K562 (cell line): ENCODE measurements at regions not wholly inside any gene's neighbourhood (a gene's known extent, or its start where the extent isn't known, plus 50 kb on each side); places are given as distances from the start of the nearest gene placed in this dataset.
"Not testable (repeated sequence)": the region's sequence is repeated elsewhere in the genome, so short reads cannot be mapped to it uniquely, and the experiment has no call there.

Source experiments
- ATAC-seq: fragments of 200-7000 bp; cut with Tn5 transposase; 3 replicates; pipeline ENCODE4 v1.9.1; 2020; ENCODE audit warnings: moderate library complexity
- BruUV-seq: library from RNA; stranded (reverse); fragments of 400-500 nt; replicated peaks from 2 replicates; lab custom pipeline; 2021; lab: Mats Ljungman, UMichigan
- CTCF ChIA-PET: fragments of 300-600 bp; formaldehyde crosslinking; extraction: SDS; loops from one replicate; lab custom pipeline; 2021; ENCODE audit warnings: low intra/inter-chr PET ratio; lab: Yijun Ruan, JAX
- POLR2A ChIA-PET: fragments of 300-600, 350-650 bp; sonication (Branson Sonifier 250); formaldehyde crosslinking; extraction: SDS; loops from one replicate; lab custom pipeline; 2021; ENCODE audit warnings: antibody characterized with exemption, inconsistent platforms; lab: Yijun Ruan, JAX
- DNase-seq, 4 experiments: peaks; one replicate each; pipeline versions ENCODE4 v3.0.0 to v3.0.0-alpha.2; 2011 to 2018; ENCODE audit warnings: low spot score in 3 of 4, mixed read lengths in 3 of 4; ENCODE audit errors: extremely low read depth in 1 of 4
- FAIRE-seq: peaks from 2 replicates; lab custom pipeline; 2011; peaks lifted over from hg19 to GRCh38; lab: Jason Lieb, UNC
- H2AFZ ChIP-seq: 2 replicates; pipeline ENCODE4 v1.6.0; 2011; ENCODE audit warnings: low read depth, low read length, control low read depth, inconsistent platforms
- H3K27ac ChIP-seq: fragments of 200-600 bp; 3 replicates; pipeline ENCODE4 v1.8.0; 2011; ENCODE audit warnings: low read depth, mild to moderate bottlenecking, control low read depth, inconsistent platforms, low read length, moderate library complexity, mixed read lengths; ENCODE audit errors: extremely low read depth
- H3K27me3 ChIP-seq, 2 experiments: fragments of 300-600 bp in 1 of 2; 2 replicates in 1 of 2; 3 replicates in 1 of 2; pipeline versions ENCODE4 v1.6.0 to v1.8.0; 2011; ENCODE audit warnings: inconsistent platforms in 2 of 2, low read length in 2 of 2, mild to moderate bottlenecking in 1 of 2, mixed read lengths in 1 of 2, moderate library complexity in 1 of 2; ENCODE audit not compliant: control insufficient read depth in 2 of 2, insufficient read depth in 2 of 2
- H3K36me3 ChIP-seq: fragments of 300-600 bp; 3 replicates; pipeline ENCODE4 v1.8.0; 2011; ENCODE audit warnings: mild to moderate bottlenecking, low read length, inconsistent platforms; ENCODE audit not compliant: control insufficient read depth, insufficient read depth
- H3K4me1 ChIP-seq, 2 experiments: fragments of 200-600 bp in 1 of 2; replicated peaks in 1 of 2; 2 replicates in 1 of 2; 3 replicates in 1 of 2; pipeline versions ENCODE4 v1.5.1 to v1.8.0; 2011; ENCODE audit warnings: inconsistent platforms in 2 of 2, low read length in 2 of 2, mild to moderate bottlenecking in 1 of 2, mixed read lengths in 1 of 2, moderate library complexity in 1 of 2; ENCODE audit not compliant: control insufficient read depth in 2 of 2, insufficient read depth in 2 of 2
- H3K4me2 ChIP-seq: 2 replicates; pipeline ENCODE4 v1.6.1; 2011; ENCODE audit warnings: low read length, control low read depth, inconsistent platforms, mixed read lengths; ENCODE audit not compliant: insufficient read depth
- H3K4me3 ChIP-seq: fragments of 200-600 bp; sonication (generic), shearing (Covaris generic); 2 replicates; pipeline ENCODE4 v1.5.1; 2016; ENCODE audit warnings: control low read depth, inconsistent platforms
- H3K79me2 ChIP-seq: fragments of 200-600 bp; 3 replicates; pipeline ENCODE4 v1.8.0; 2011; ENCODE audit warnings: low read length, inconsistent platforms; ENCODE audit not compliant: control insufficient read depth, insufficient read depth
- H3K9ac ChIP-seq, 2 experiments: 2 replicates each; pipeline versions ENCODE4 v1.6.0 to v1.6.1; 2011; ENCODE audit warnings: low read depth in 2 of 2, low read length in 2 of 2, control low read depth in 1 of 2, inconsistent platforms in 1 of 2, mild to moderate bottlenecking in 1 of 2, mixed read lengths in 1 of 2; ENCODE audit not compliant: insufficient read depth in 1 of 2
- H3K9me1 ChIP-seq: one replicate; pipeline ENCODE4 v1.6.0; 2011; ENCODE audit warnings: inconsistent platforms, mild to moderate bottlenecking, low read length, moderate library complexity; ENCODE audit not compliant: control insufficient read depth, insufficient read depth
- H3K9me3 ChIP-seq: replicated peaks from 2 replicates; pipeline ENCODE4 v1.5.1; 2011; ENCODE audit warnings: low read depth, low read length, inconsistent platforms; ENCODE audit not compliant: control insufficient read depth, insufficient read depth
- H4K20me1 ChIP-seq: replicated peaks from 2 replicates; pipeline ENCODE4 v1.6.1; 2011; ENCODE audit warnings: low read length, inconsistent platforms, mixed read lengths; ENCODE audit not compliant: control insufficient read depth, insufficient read depth
- FOXK1 ChIP-seq: sonication (generic); formaldehyde crosslinking; IDR thresholded peaks from 2 replicates; pipeline ENCODE4 v1.8.0; 2022; ENCODE audit warnings: missing genetic modification reagents, mild to moderate bottlenecking, borderline replicate concordance
- MTF1 ChIP-seq: fragments of 250-450 bp; sonication (Bioruptor Pico); IDR thresholded peaks from 2 replicates; pipeline ENCODE4 v1.9.0; 2021; ENCODE audit warnings: moderate library complexity, mild to moderate bottlenecking, inconsistent platforms, borderline replicate concordance
- NR3C1 ChIP-seq: sonication (generic); formaldehyde crosslinking; IDR thresholded peaks from 2 replicates; pipeline ENCODE4 v1.8.1; 2022; ENCODE audit warnings: missing genetic modification reagents
- SMARCA4 ChIP-seq: fragments of 450-650 bp; IDR thresholded peaks from 2 replicates; pipeline ENCODE4 v1.6.1; 2016
- ZNF165 ChIP-seq: fragments of 250-450 bp; sonication (Bioruptor Pico); IDR thresholded peaks from 2 replicates; pipeline ENCODE4 v1.4.0; 2020; ENCODE audit warnings: borderline replicate concordance
- WGBS: fragments of 100-300 bp; shearing (Covaris generic); methylation state at CpG from one replicate; pipeline ENCODE4 v1.1.6; 2016; ENCODE audit warnings: low coverage, mixed read lengths; ENCODE audit not compliant: insufficient coverage; ENCODE audit errors: missing lambda C conversion rate; 5-methylcytosine and 5-hydroxymethylcytosine counted together
- in situ Hi-C: fragments of 300-500 bp; cut with MboI; formaldehyde crosslinking; loops from 4 replicates; pipeline ENCODE4 v1.15.0; 2018; ENCODE audit warnings: inconsistent platforms, mixed read lengths
- intact Hi-C: fragments of 100-400 bp; cut with micrococcal nuclease; formaldehyde crosslinking; loops from 2 replicates; pipeline ENCODE4 v1.14.2; 2022
- TF ChIP-seq, protein P1 (sequence below): fragments of 450-650 bp; IDR thresholded peaks from 2 replicates; pipeline ENCODE4 v1.6.1; 2016
- TF ChIP-seq, protein P2 (sequence below): fragments of 450-650 bp; IDR thresholded peaks from 2 replicates; pipeline ENCODE4 v1.6.1; 2016; ENCODE audit warnings: missing biosample characterization, missing genetic modification characterization

DNA sequence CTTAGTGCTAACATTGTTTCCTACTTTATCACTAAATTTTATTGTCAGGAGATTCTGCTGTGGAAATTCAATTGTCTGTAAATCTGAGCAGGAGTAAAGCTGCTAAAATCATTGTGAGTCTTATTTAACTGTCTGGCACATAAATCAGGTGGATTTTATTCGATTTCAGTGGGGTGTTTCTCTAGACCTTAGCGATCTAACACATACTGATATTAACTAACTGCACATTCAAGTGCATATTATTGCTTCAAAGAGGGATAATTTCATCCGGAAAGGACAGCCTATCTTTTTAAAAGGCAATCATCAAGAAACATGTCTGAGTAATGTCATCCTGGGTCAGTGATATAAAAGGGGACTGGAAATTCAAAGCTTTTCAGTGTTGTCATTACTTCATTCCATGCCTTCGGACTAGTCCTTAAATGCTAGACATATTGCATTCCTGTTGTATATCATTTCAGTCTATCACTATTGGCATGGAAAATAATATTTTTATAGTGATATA, 388.7 kb downstream of the PCDH10 start:
- Histone ChIP-seq H4K20me1 (no peaks in the 10 kb centered on the region), H3K9me3 (no peaks in the 10 kb centered on the region), H3K36me3 (no peaks in the 10 kb centered on the region), H3K4me1 (no peaks in the 10 kb centered on the region), H3K27me3 (no peaks in the 10 kb centered on the region), H3K27ac (no peak overlapping the region), H3K79me2 (no peaks in the 10 kb centered on the region), H3K9me1 (no peaks in the 10 kb centered on the region)
- ATAC-seq (no peak), DNase-seq (no peak), FAIRE-seq (no peak)
- in situ Hi-C loops: no loop called here
- ChIA-PET POLR2A (no interaction called here), CTCF (no interaction called here)
- no TSS peak for BruUV-seq
- no peak for TF ChIP-seq MTF1
- no peak for TF ChIP-seq ZNF165 (CRISPR knock-in tag)
- TF ChIP-seq NR3C1 (CRISPR knock-in tag): no peak
- no peak for TF ChIP-seq SMARCA4
- TF ChIP-seq, protein P1, sequence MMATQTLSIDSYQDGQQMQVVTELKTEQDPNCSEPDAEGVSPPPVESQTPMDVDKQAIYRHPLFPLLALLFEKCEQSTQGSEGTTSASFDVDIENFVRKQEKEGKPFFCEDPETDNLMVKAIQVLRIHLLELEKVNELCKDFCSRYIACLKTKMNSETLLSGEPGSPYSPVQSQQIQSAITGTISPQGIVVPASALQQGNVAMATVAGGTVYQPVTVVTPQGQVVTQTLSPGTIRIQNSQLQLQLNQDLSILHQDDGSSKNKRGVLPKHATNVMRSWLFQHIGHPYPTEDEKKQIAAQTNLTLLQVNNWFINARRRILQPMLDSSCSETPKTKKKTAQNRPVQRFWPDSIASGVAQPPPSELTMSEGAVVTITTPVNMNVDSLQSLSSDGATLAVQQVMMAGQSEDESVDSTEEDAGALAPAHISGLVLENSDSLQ: no peak
- TF ChIP-seq, protein P2, sequence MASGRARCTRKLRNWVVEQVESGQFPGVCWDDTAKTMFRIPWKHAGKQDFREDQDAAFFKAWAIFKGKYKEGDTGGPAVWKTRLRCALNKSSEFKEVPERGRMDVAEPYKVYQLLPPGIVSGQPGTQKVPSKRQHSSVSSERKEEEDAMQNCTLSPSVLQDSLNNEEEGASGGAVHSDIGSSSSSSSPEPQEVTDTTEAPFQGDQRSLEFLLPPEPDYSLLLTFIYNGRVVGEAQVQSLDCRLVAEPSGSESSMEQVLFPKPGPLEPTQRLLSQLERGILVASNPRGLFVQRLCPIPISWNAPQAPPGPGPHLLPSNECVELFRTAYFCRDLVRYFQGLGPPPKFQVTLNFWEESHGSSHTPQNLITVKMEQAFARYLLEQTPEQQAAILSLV: no peak
- TF ChIP-seq FOXK1: no peak
- TF ChIP-seq, all 486 proteins: peak for 0
- intact Hi-C loops: no loop called here
- Histone ChIP-seq H3K4me3 (no peak overlapping the region), H2AFZ (no peak overlapping the region), H3K4me2 (no peak overlapping the region), H3K9ac (no peak overlapping the region)
- WGBS: 19% methylated on average over 4 of the region's 4 CpGs

DNA sequence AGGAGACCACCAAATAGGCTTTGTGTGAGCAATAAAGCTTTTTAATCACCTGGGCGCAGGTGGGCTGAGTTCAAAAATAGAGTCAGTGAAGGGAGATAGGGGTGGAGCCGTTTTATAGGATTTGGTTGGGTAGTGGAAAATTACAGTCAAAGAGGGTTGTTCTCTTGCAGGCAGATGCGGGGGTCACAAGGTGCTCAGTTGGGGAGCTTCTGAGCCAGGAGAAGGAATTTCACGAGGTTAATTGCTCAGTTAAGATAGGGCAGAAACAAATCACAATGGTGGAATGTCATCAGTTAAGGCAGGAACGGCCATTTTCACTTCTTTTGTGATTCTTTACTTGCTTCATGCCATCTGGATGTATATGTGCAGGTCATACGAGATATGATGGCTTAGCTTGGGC, 385.1 kb downstream of the PCDH10 start:
- in situ Hi-C loops, H3K27me3 ChIP-seq, H2AFZ ChIP-seq, POLR2A ChIA-PET, H3K4me2 ChIP-seq, ATAC-seq, H3K9me3 ChIP-seq, H3K4me1 ChIP-seq, H3K9ac ChIP-seq, H3K27ac ChIP-seq, H3K4me3 ChIP-seq, CTCF ChIA-PET, H3K36me3 ChIP-seq, FAIRE-seq, H3K79me2 ChIP-seq, intact Hi-C loops, BruUV-seq, H4K20me1 ChIP-seq, H3K9me1 ChIP-seq, DNase-seq: not testable (repeated sequence)
- WGBS: 13% methylated on average over 6 of the region's 6 CpGs
